Pancreas (tissue), 10 donors: ENCODE measurements at regions not wholly inside any gene's neighbourhood (a gene's known extent, or its start where the extent isn't known, plus 50 kb on each side); places are given as distances from the start of the nearest gene placed in this dataset.

Experiments
- ATAC-seq, 4 donors: fragments of 200-7000 bp; cut with Tn5 transposase; one replicate each; pipeline versions ENCODE4 v1.8.0 to v1.9.1; 2020; ENCODE audit warnings: mild to moderate bottlenecking in 4 of 4, moderate library complexity in 4 of 4
- DNase-seq, 6 donors: peaks; one replicate each; pipeline ENCODE4 v3.0.0-alpha.2; 2020
- FAIRE-seq: peaks from 2 replicates; lab custom pipeline; 2012; peaks lifted over from hg19 to GRCh38; lab: Jason Lieb, UNC
- H3K27ac ChIP-seq, 4 donors: fragments of 200-600 bp; sonication (generic); 1 replicate in 3 of 4; 2 replicates in 1 of 4; pipeline versions ENCODE4 v1.5.0 to v1.8.0; 2020
- H3K27me3 ChIP-seq, 4 donors: fragments of 200-600 bp; one replicate each; pipeline ENCODE4 v1.8.0; 2021
- H3K36me3 ChIP-seq, 3 donors: fragments of 200-600 bp; sonication (generic) in 1 of 3; one replicate each; pipeline versions ENCODE4 v1.5.0 to v1.8.0; 2020 to 2021
- H3K4me1 ChIP-seq, 3 donors: fragments of 200-600 bp; one replicate each; pipeline ENCODE4 v1.8.0; 2021
- H3K4me3 ChIP-seq, 4 donors: fragments of 200-600 bp; sonication (generic) in 2 of 4; one replicate each; pipeline versions ENCODE4 v1.5.0 to v1.8.0; 2020 to 2021
- H3K9me3 ChIP-seq, 4 donors: fragments of 200-600 bp; one replicate each; pipeline ENCODE4 v1.8.0; 2021
- CTCF ChIP-seq, 4 donors: fragments of 200-600 bp; sonication (generic) in 3 of 4; IDR thresholded peaks; one replicate each; pipeline versions ENCODE4 v1.5.0 to v1.8.0; 2021; ENCODE audit warnings: antibody characterized with exemption in 4 of 4
- WGBS, 2 donors: extraction: QIAGEN DNeasy Blood & Tissue Kit; methylation state at CpG; one replicate each; pipeline ENCODE4 v1.1.7; 2013; 5-methylcytosine and 5-hydroxymethylcytosine counted together
- intact Hi-C, 3 donors: fragments of 100-400 bp; cut with DNase I; formaldehyde crosslinking; loops; one replicate each; pipeline versions ENCODE4 v1.11.1 to v1.14.2; 2022
- donor health status: healthy with polysubstance abuse.
- donor health status: DM: no; HTN: no; CAD: no; lungs with moderate emphysema.
- donor health status: DM: no; HTN: no; CAD: no.
- donor health status: control.
- donor health status: control.
- donor health status: Bipolar disorder and iron deficiency.
- donor health status: DM: yes; HTN: yes; CAD: no.
- donor health status: DM: no; HTN: no; CAD: no.
- donor health status: DM: no; HTN: no; CAD: no.
- donor health status: DM: yes; HTN: yes; CAD: no.

GRCh38 chr12:77401770-77402081, 336.4 kb upstream of the E2F7 start:
- ATAC-seq (no peak), FAIRE-seq (no peak), DNase-seq (no peak)
- intact Hi-C loops = no loop called here
- H3K27me3 ChIP-seq = no peaks in the 10 kb centered on the region
- no peaks in the 10 kb centered on the region for H3K36me3 ChIP-seq
- H3K9me3 ChIP-seq = no peaks in the 10 kb centered on the region
- no peak overlapping the region for H3K27ac ChIP-seq
- no peaks in the 10 kb centered on the region for H3K4me1 ChIP-seq
- no peak for TF ChIP-seq CTCF (IDR thresholded peaks at IDR 0.05)
- H3K4me3 ChIP-seq = no peak overlapping the region

DNA sequence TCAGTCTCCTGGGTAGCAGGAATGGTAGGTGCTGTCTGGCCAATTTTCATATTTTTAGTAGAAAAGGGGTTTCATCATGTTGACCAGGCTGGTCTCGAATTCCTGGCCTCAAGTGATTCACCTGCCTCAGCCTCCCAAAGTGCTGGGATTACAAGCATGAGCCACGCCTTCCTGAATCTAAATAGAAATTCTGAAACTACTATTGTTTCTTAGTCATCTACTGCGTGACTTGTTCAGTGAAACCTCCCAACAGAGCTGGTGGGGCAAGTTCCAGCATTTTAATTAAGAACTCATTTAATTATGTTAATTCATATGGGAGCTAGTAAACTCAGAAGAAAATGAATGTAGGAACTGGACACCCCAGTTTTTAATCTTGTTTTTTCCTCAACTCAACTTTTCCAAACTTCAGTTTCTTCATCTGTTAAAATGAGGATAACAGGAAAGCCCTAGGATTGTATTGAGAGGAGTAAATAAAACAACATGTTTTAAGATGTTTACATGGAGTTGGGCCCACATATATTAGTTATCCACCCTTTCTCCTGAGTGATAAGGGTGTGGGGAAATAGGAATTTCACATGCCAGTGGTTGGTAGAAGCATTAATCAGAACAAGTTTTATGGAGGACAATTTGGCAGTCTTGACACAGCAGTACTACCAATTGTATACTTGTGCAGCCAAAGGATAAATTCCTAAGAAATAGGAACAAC, 335.8 kb upstream of the E2F7 start:
- H3K36me3 ChIP-seq = no peaks in the 10 kb centered on the region
- no peak overlapping the region for H3K27ac ChIP-seq
- no peak for TF ChIP-seq CTCF (IDR thresholded peaks at IDR 0.05)
- DNase-seq = no peak
- no peaks in the 10 kb centered on the region for H3K9me3 ChIP-seq
- FAIRE-seq = no peak
- no peaks in the 10 kb centered on the region for H3K27me3 ChIP-seq
- intact Hi-C loops = no loop called here
- 65 to 79% methylated on average over 3 of the region's 3 CpGs for WGBS, 2 donors
- H3K4me3 ChIP-seq = no peak overlapping the region
- ATAC-seq = no peak
- H3K4me1 ChIP-seq = no peaks in the 10 kb centered on the region

- 76 to 81% methylated on average over 10 of the region's 10 CpGs for WGBS, 2 donors
- no peak for ATAC-seq
- DNase-seq = no peak
- Histone ChIP-seq H3K9me3 (no peaks in the 10 kb centered on the region), H3K4me3 (no peak overlapping the region), H3K36me3 (no peaks in the 10 kb centered on the region), H3K4me1 (no peaks in the 10 kb centered on the region), H3K27me3 (no peaks in the 10 kb centered on the region), H3K27ac (no peak overlapping the region)
- TF ChIP-seq CTCF (IDR thresholded peaks at IDR 0.05) = no peak
- no peak for FAIRE-seq
- intact Hi-C loops = no loop called here
Observed at GRCh38 chr12:77392467-77393088, 327.2 kb upstream of the E2F7 start.

- no peaks in the 10 kb centered on the region for H3K27me3 ChIP-seq
- no peaks in the 10 kb centered on the region for H3K4me1 ChIP-seq
- no peak for ATAC-seq
- no peaks in the 10 kb centered on the region for H3K9me3 ChIP-seq
- no peak for FAIRE-seq
- no peaks in the 10 kb centered on the region for H3K36me3 ChIP-seq
- DNase-seq = no peak
- WGBS, 2 donors = 62 to 74% methylated on average over 2 of the region's 2 CpGs
- TF ChIP-seq CTCF (IDR thresholded peaks at IDR 0.05) = no peak
- H3K27ac ChIP-seq = no peak overlapping the region
- intact Hi-C loops = no loop called here
- no peak overlapping the region for H3K4me3 ChIP-seq
Observed at GRCh38 chr12:77388445-77389265, 323.3 kb upstream of the E2F7 start.
